ENCODE measurements at regions not wholly inside any gene's neighbourhood (a gene's known extent, or its start where the extent isn't known, plus 50 kb on each side); places are given as distances from the start of the nearest gene placed in this dataset.

DNA sequence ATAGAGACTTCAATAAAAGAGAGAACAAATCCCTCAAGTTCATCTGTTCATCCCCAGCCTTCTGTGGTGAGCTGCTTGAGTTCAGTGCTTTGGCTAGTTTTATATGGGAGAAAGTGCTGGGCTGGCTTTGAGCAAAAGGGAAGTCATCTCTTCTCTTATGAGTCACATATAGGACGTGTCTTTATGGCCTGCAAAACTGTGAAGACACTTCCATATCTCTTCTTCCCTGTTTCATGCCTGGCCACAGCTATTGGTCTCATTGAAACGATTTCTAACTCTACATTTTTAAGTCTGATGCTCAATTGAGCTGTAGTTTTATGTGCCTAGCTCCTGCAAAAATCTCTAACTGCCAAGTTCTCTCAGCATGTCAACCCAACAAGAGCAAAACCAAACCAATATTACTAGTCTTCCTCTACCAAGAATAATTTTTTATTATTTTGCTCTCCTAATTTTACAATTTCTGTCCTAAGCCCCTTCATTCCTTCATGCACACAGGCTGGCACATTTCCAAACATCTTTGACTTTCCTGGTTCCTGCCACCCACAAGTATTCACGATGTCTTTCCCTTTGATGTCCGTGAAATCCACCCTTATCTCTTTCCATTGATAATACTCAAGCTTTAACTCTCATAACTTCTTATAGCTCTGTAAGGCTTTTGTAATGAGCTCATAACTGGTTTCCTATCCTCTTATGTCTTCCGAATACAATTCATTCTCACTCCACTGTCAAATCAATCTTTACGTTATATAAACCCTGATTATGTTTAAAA lies 165.3 kb downstream of the BTC start:
- H3K9me3 ChIP-seq: no peaks in the 10 kb centered on the region
- no peak overlapping the region for H3K4me3 ChIP-seq
- DNase-seq (no peak), ATAC-seq (peak in 3 of 4 donors; percentile 11 to 58 (median 48))
- TF ChIP-seq, protein P1, sequence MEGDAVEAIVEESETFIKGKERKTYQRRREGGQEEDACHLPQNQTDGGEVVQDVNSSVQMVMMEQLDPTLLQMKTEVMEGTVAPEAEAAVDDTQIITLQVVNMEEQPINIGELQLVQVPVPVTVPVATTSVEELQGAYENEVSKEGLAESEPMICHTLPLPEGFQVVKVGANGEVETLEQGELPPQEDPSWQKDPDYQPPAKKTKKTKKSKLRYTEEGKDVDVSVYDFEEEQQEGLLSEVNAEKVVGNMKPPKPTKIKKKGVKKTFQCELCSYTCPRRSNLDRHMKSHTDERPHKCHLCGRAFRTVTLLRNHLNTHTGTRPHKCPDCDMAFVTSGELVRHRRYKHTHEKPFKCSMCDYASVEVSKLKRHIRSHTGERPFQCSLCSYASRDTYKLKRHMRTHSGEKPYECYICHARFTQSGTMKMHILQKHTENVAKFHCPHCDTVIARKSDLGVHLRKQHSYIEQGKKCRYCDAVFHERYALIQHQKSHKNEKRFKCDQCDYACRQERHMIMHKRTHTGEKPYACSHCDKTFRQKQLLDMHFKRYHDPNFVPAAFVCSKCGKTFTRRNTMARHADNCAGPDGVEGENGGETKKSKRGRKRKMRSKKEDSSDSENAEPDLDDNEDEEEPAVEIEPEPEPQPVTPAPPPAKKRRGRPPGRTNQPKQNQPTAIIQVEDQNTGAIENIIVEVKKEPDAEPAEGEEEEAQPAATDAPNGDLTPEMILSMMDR (IDR thresholded peaks at IDR 0.05): no peak
- TF ChIP-seq POLR2A (IDR thresholded peaks at IDR 0.05): no peak
- H3K4me1 ChIP-seq: peaks cover 0 to 6% (median 0%) of the 10 kb centered on the region in 4 donors
- intact Hi-C loops (cut with DNase I): no loop called here
- no peak overlapping the region for H3K27ac ChIP-seq
- no peaks in the 10 kb centered on the region for H3K36me3 ChIP-seq
- H3K27me3 ChIP-seq: no peaks in the 10 kb centered on the region
- 58% methylated on average over 6 of the region's 6 CpGs for WGBS (ENCODE audit: insufficient coverage, low coverage, low lambda C conversion rate, missing lambda C conversion rate)

DNA sequence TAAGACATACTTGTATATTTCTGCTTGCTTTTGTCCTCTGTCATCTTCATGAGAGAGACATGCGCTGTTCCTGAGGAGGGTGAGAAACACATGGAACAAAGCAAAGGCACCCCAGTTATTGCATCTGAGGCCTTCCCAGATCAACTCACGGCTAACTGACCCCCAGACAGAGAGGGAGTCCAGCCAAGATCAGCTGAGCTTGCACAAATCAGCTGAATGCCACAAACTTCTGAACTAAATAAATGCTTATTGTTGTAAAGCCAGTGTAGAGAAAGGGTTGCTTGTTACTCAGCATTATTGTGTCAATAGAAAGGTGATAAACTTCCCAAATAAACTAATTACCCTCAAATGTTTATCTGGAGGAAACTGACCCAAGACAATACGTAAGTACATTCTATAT lies 163.8 kb downstream of the BTC start:
- no peak for DNase-seq
- Histone ChIP-seq H3K27ac (no peak overlapping the region), H3K36me3 (no peaks in the 10 kb centered on the region), H3K4me1 (peaks cover 0 to 6% (median 0%) of the 10 kb centered on the region in 4 donors), H3K27me3 (no peaks in the 10 kb centered on the region), H3K4me3 (no peak overlapping the region), H3K9me3 (no peaks in the 10 kb centered on the region)
- WGBS (ENCODE audit: insufficient coverage, low coverage, low lambda C conversion rate, missing lambda C conversion rate): 75% methylated on average over 3 of the region's 3 CpGs
- no peak for ATAC-seq
- intact Hi-C loops (cut with DNase I): no loop called here
- TF ChIP-seq, protein P1 (IDR thresholded peaks at IDR 0.05): no peak
- TF ChIP-seq POLR2A (IDR thresholded peaks at IDR 0.05): no peak

DNA sequence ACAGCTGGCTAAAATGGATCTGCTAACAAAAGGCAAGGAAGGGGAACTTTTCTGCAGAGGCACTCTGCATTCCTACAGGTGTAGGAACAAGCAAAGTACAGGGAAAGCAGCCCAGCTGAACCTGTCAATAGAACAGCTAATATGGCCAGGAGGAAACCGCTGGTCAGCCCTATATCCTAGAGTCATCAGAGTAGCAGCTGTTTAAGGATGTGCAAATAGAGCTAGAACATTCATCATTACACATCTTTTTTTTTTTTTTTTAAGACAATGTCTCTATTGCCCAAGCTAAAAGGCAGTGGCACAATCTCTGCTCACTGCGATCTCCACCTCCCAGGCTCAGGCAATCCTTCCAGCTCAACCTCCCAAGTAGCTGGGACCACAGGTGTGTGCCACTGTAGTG lies 163.0 kb downstream of the BTC start:
- no peak for ATAC-seq
- no peak for DNase-seq
- Histone ChIP-seq H3K27ac (no peak overlapping the region), H3K9me3 (no peaks in the 10 kb centered on the region), H3K4me3 (no peak overlapping the region), H3K36me3 (no peaks in the 10 kb centered on the region), H3K4me1 (peaks cover 0 to 6% (median 0%) of the 10 kb centered on the region in 4 donors), H3K27me3 (no peaks in the 10 kb centered on the region)
- intact Hi-C loops (cut with DNase I): no loop called here
- TF ChIP-seq POLR2A (IDR thresholded peaks at IDR 0.05): no peak
- TF ChIP-seq, protein P1 (IDR thresholded peaks at IDR 0.05): no peak
- 35% methylated on average over 2 of the region's 2 CpGs for WGBS (ENCODE audit: insufficient coverage, low coverage, low lambda C conversion rate, missing lambda C conversion rate)

DNA sequence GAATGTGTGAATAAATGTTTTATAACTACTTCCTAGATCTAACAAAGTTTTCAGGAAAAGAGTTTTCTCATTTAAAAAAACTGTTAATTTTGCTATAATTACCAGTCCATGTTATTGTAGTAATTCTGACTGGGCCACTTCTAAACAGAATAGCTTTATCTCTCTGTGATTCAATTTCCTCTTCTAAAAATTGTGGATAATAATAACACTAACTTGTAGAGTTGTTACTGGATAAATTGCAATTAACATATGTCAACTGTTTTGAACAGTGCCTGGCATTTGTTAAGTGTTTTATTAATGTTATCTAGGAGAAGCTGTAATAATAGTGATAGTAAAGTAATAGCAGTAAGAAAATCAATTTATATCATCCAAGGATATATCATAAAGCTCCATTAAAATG lies 162.3 kb downstream of the BTC start:
- H3K4me1 ChIP-seq: peaks cover 0 to 6% (median 0%) of the 10 kb centered on the region in 4 donors
- no peak for ATAC-seq
- no peak for DNase-seq
- TF ChIP-seq, protein P1 (IDR thresholded peaks at IDR 0.05): no peak
- TF ChIP-seq POLR2A (IDR thresholded peaks at IDR 0.05): no peak
- no peaks in the 10 kb centered on the region for H3K9me3 ChIP-seq
- no peak overlapping the region for H3K4me3 ChIP-seq
- no peaks in the 10 kb centered on the region for H3K27me3 ChIP-seq
- no peak overlapping the region for H3K27ac ChIP-seq
- no peaks in the 10 kb centered on the region for H3K36me3 ChIP-seq
- intact Hi-C loops (cut with DNase I): no loop called here
